ENCODE measurements at regions not wholly inside any gene's neighbourhood (a gene's known extent, or its start where the extent isn't known, plus 50 kb on each side); places are given as distances from the start of the nearest gene placed in this dataset.
A peak's percentile ranks its signal among the peaks of the same experiment; 100 is the strongest.
"Not testable (repeated sequence)": the region's sequence is repeated elsewhere in the genome, so short reads cannot be mapped to it uniquely, and the experiment has no call there.

DNA sequence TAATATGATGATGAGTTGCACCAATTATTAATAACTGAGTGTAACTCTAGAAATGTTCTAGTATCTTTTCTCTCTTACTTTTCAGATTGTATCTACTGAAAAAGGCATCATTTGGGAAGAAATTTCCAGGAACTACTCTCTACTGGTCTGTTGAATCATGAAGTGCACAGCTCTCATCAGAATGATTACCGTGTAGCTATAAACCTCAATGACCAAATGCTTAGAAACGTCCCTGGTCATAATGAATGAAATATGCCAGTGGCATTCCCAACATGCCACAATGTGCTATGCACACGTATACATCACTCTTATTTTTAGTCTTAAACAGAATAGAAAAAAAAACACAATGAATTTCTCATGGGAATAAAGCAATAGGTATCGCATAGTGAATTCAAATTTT is 534.3 kb upstream of the OLFM3 start:
- no peaks in the 10 kb centered on the region for H3K9me3 Mint-ChIP-seq (ENCODE audit: unreplicated experiment)
- no peak overlapping the region for H3K27ac Mint-ChIP-seq (ENCODE audit: unreplicated experiment)
- peaks cover 2% of the 10 kb centered on the region for H3K27me3 Mint-ChIP-seq (ENCODE audit: unreplicated experiment)
- TF ChIP-seq, protein P1, sequence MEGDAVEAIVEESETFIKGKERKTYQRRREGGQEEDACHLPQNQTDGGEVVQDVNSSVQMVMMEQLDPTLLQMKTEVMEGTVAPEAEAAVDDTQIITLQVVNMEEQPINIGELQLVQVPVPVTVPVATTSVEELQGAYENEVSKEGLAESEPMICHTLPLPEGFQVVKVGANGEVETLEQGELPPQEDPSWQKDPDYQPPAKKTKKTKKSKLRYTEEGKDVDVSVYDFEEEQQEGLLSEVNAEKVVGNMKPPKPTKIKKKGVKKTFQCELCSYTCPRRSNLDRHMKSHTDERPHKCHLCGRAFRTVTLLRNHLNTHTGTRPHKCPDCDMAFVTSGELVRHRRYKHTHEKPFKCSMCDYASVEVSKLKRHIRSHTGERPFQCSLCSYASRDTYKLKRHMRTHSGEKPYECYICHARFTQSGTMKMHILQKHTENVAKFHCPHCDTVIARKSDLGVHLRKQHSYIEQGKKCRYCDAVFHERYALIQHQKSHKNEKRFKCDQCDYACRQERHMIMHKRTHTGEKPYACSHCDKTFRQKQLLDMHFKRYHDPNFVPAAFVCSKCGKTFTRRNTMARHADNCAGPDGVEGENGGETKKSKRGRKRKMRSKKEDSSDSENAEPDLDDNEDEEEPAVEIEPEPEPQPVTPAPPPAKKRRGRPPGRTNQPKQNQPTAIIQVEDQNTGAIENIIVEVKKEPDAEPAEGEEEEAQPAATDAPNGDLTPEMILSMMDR (IDR thresholded peaks at IDR 0.05; ENCODE audit: partially characterized antibody, unreplicated experiment) = no peak
- no peaks in the 10 kb centered on the region for H3K36me3 Mint-ChIP-seq (ENCODE audit: unreplicated experiment)
- H3K4me3 Mint-ChIP-seq (ENCODE audit: unreplicated experiment) = no peak overlapping the region
- DNase-seq = no peak
- H3K4me1 Mint-ChIP-seq (ENCODE audit: low read depth, unreplicated experiment) = peaks cover 13% of the 10 kb centered on the region

DNA sequence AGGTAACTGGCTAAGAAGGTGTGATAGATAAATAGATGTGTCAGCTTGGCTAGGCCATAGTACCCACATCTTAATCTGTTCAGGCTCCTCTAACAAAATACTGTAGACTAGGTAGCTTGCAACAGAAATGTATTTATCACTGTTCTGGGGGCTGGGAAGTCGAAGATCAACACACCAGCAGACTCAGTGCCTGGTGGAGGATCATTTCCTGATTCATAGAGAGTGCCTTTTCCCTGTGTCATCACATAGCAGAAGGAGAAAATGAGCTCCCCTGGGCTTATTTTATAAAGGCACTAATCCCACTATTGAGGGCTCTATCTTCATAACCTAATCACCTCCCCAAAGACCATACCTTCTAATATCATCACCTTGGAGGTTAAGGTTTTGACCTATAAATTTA is 532.7 kb upstream of the OLFM3 start:
- Mint-ChIP-seq H3K27me3 (ENCODE audit: unreplicated experiment) (no peaks in the 10 kb centered on the region), H3K9me3 (ENCODE audit: unreplicated experiment) (no peaks in the 10 kb centered on the region), H3K36me3 (ENCODE audit: unreplicated experiment) (no peaks in the 10 kb centered on the region), H3K4me3 (ENCODE audit: unreplicated experiment) (no peak overlapping the region), H3K27ac (ENCODE audit: unreplicated experiment) (no peak overlapping the region), H3K4me1 (ENCODE audit: low read depth, unreplicated experiment) (peaks cover 14% of the 10 kb centered on the region)
- TF ChIP-seq, protein P1 (IDR thresholded peaks at IDR 0.05; ENCODE audit: partially characterized antibody, unreplicated experiment) = no peak
- DNase-seq = no peak

DNA sequence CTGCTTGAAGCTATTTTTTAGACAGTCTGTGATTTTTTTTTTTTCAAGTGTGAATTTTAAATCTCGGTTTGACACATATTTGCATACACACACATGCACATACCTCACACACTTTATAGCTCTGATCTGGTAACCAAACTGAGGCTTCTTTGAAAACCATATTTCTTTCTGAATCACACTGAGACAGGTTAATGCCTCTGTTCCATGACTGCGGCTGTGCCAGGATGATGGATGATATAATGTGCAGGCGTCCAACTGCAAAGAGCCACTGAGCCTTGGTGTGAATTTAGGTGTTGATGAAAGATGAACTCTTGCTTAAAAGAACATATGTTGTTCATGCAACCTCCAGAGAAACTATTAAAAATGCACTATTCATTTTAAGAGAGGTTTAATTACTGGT is 504.0 kb upstream of the OLFM3 start:
- DNase-seq = no peak
- no peak overlapping the region for H3K27ac Mint-ChIP-seq (ENCODE audit: unreplicated experiment)
- no peak overlapping the region for H3K4me3 Mint-ChIP-seq (ENCODE audit: unreplicated experiment)
- H3K27me3 Mint-ChIP-seq (ENCODE audit: unreplicated experiment) = no peaks in the 10 kb centered on the region
- peaks cover 4% of the 10 kb centered on the region for H3K9me3 Mint-ChIP-seq (ENCODE audit: unreplicated experiment)
- TF ChIP-seq, protein P1 (IDR thresholded peaks at IDR 0.05; ENCODE audit: partially characterized antibody, unreplicated experiment) = no peak
- H3K36me3 Mint-ChIP-seq (ENCODE audit: unreplicated experiment) = peaks cover 4% of the 10 kb centered on the region
- no peaks in the 10 kb centered on the region for H3K4me1 Mint-ChIP-seq (ENCODE audit: low read depth, unreplicated experiment)

DNA sequence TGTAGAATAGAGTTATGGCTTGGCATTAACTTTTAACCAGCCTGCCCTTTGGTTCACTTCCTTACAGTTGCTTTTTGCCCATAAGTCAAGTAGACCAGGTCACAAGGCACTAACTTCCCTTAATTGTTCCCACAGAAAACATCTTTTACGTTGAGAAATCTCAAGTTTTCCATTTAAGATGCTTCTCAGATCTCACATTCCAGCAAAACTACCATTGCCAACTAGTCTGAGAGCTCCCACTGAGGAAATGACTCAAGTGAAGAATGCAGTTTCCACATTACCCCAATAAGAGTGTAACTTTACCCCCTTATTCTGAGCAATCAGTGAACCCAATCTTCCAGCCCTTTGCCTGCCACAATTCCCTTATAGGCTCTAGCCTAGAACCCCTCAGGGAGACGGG is 502.2 kb upstream of the OLFM3 start:
- TF ChIP-seq, protein P1 (IDR thresholded peaks at IDR 0.05; ENCODE audit: partially characterized antibody, unreplicated experiment) = no peak
- Mint-ChIP-seq H3K36me3 (ENCODE audit: unreplicated experiment) (peaks cover 11% of the 10 kb centered on the region), H3K4me1 (ENCODE audit: low read depth, unreplicated experiment) (no peaks in the 10 kb centered on the region), H3K4me3 (ENCODE audit: unreplicated experiment) (no peak overlapping the region), H3K27me3 (ENCODE audit: unreplicated experiment) (no peaks in the 10 kb centered on the region), H3K27ac (ENCODE audit: unreplicated experiment) (no peak overlapping the region), H3K9me3 (ENCODE audit: unreplicated experiment) (peaks cover 4% of the 10 kb centered on the region)
- no peak for DNase-seq

DNA sequence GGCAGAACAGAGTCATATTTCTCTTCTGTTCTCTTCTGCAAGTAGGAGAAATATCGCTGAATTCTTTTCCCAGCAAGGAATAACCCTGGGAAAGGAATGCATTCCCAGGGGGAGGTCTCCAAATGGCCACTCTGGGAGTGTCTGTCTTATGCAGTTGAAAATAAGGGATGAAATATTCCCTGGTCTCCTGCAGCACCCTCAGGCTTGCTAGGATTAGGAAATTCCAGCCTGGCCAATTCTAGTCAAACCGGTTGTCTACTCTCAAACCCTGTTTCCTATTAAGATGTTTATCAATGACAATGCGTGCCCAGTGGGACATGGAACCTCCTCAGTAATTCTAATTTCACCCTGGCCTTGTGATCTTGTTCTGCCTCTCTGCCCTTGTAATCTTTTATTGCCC is 501.1 kb upstream of the OLFM3 start:
- H3K27ac Mint-ChIP-seq (ENCODE audit: unreplicated experiment); H3K27me3 Mint-ChIP-seq (ENCODE audit: unreplicated experiment); H3K4me3 Mint-ChIP-seq (ENCODE audit: unreplicated experiment); H3K9me3 Mint-ChIP-seq (ENCODE audit: unreplicated experiment); H3K4me1 Mint-ChIP-seq (ENCODE audit: low read depth, unreplicated experiment): not testable (repeated sequence)
- H3K36me3 Mint-ChIP-seq (ENCODE audit: unreplicated experiment) = peaks cover 11% of the 10 kb centered on the region
- DNase-seq = peak; percentile 55

DNA sequence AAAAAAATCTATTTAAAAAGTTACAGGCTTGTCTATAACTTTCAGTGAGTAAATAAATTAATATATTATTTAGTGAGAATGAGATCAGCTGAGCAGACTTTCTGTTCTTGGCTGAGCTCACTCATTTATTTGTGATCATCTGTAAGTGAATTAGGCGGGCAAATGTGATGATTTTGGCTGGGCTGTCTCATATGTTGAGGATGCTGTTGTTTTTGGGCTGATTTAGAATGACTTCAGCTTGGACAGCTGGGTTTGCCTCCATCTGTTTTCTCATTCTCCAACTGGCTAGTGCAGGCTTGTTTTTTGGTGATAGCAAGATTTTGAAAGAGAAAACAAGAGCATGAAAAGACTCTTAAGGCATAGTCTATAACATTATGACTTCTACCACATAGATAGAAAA is 475.8 kb upstream of the OLFM3 start:
- peaks cover 2% of the 10 kb centered on the region for H3K9me3 Mint-ChIP-seq (ENCODE audit: unreplicated experiment)
- no peaks in the 10 kb centered on the region for H3K36me3 Mint-ChIP-seq (ENCODE audit: unreplicated experiment)
- H3K27ac Mint-ChIP-seq (ENCODE audit: unreplicated experiment) = peak overlapping the region; percentile 79
- H3K4me3 Mint-ChIP-seq (ENCODE audit: unreplicated experiment) = no peak overlapping the region
- peaks cover 16% of the 10 kb centered on the region for H3K4me1 Mint-ChIP-seq (ENCODE audit: low read depth, unreplicated experiment)
- no peaks in the 10 kb centered on the region for H3K27me3 Mint-ChIP-seq (ENCODE audit: unreplicated experiment)
- no peak for DNase-seq
- TF ChIP-seq, protein P1 (IDR thresholded peaks at IDR 0.05; ENCODE audit: partially characterized antibody, unreplicated experiment) = no peak
